GM12875 (cell line): ENCODE measurements at regions not wholly inside any gene's neighbourhood (a gene's known extent, or its start where the extent isn't known, plus 50 kb on each side); places are given as distances from the start of the nearest gene placed in this dataset.
"Not testable (repeated sequence)": the region's sequence is repeated elsewhere in the genome, so short reads cannot be mapped to it uniquely, and the experiment has no call there.

Source experiments
- H3K4me3 ChIP-seq: one replicate; pipeline ENCODE4 v1.5.1; 2011; ENCODE audit warnings: low read depth, low read length, control low read depth
- CTCF ChIP-seq: IDR thresholded peaks from 2 replicates; pipeline ENCODE4 v1.5.1; 2011; ENCODE audit warnings: low read depth, mild to moderate bottlenecking, control low read depth, inconsistent platforms, low read length, moderate library complexity, borderline replicate concordance; ENCODE audit not compliant: insufficient read depth

- no peak overlapping the region for H3K4me3 ChIP-seq
- no peak for TF ChIP-seq CTCF
These were observed 277.8 kb upstream of the SLC14A2 start for GRCh38 chr18:45337477-45337876.

DNA sequence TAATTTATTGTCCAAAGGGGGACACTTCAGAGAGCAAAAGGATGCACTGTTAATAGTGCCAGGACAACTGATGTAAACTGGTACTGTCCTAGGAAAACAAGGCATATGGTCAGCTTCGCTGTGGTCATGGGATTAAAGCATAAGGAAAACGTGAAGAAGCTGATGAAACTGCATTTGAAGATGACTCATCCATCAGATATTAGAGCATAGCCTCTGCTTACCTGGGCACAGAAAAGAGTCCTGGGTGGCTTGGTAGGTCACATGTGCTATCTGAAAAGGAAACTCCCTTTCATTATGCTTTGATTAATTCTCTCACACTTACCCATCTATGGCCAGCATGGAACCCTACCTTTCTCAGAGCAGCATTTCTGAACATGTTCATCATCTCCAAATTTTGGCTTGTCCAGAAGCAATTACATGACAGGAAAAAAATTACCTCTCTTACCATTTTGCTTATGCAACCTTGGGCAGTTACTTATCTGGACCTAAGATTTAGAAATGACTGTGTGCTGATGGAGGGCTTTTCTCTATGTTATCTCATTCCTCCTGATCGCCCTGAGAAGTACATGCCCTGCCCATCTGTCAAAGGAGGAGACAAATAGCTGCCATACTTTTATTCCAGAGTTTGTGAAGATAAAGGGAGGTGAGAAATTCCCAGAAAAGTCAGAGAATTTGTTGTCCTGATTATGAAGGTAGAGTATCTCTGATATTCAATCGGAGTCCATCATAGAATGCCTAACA, 275.3 kb upstream of the SLC14A2 start:
- no peak overlapping the region for H3K4me3 ChIP-seq
- no peak for TF ChIP-seq CTCF

- no peak overlapping the region for H3K4me3 ChIP-seq
- no peak for TF ChIP-seq CTCF
These were observed 274.4 kb upstream of the SLC14A2 start for GRCh38 chr18:45340884-45341283.

- TF ChIP-seq CTCF: no peak
- H3K4me3 ChIP-seq: no peak overlapping the region
These were observed 273.8 kb upstream of the SLC14A2 start for GRCh38 chr18:45341454-45341853.

- no peak overlapping the region for H3K4me3 ChIP-seq
- no peak for TF ChIP-seq CTCF
These were observed 273.1 kb upstream of the SLC14A2 start for GRCh38 chr18:45342166-45342565.

DNA sequence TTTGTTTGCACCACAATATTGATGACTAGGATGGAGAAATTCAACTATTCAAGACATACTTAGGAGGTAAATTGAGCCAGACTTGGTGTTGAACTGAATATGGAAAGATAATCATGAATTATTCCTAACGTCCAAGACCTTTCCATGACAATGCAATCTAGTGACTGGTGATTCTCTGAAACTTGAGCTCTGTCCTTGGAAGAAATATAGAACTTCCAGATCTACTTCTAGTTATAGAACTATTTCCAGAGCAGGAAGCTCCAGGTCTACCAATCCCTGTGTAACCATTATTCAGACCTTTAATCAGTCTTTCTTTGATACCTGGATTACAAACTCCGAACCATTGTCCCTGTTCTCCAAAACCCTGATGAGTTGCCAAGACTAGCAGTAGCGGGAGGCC, 272.6 kb upstream of the SLC14A2 start:
- H3K4me3 ChIP-seq: no peak overlapping the region
- TF ChIP-seq CTCF: no peak

DNA sequence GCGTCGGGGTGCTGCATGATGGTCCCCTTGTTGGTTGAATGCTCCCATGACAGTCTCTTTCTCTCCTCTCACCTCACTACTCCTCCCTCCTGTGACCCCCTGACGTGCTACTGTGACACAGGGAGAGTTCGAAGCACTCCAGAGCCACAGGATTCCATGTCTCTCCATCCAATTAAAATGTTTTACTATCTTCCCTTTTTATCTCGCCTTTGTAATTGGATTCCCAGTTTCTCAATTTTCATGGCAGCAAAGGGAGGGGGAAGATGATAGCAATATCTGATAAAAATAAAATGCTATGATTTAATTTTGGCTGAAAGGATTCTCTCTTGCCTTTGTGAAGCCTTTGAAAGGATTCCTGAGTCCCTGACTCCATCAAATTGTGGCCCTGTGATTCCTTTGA, 271.9 kb upstream of the SLC14A2 start:
- no peak for TF ChIP-seq CTCF

GRCh38 chr18:45344680-45345079, 270.6 kb upstream of the SLC14A2 start:
- not testable (repeated sequence) for H3K4me3 ChIP-seq

More for the DNA sequence above, 271.9 kb upstream of the SLC14A2 start:
- no peak overlapping the region for H3K4me3 ChIP-seq
